Activated CD4-positive, alpha-beta T cell treated with anti-CD3 and anti-CD28 coated beads, Interleukin-2, amount 50 U/mL, for 1 hour (primary cell): ENCODE measurements at regions not wholly inside any gene's neighbourhood (a gene's known extent, or its start where the extent isn't known, plus 50 kb on each side); places are given as distances from the start of the nearest gene placed in this dataset.

ENCODE experiments used
- DNase-seq: peaks from one replicate; pipeline ENCODE4 v3.0.0-alpha.2; 2020

DNA sequence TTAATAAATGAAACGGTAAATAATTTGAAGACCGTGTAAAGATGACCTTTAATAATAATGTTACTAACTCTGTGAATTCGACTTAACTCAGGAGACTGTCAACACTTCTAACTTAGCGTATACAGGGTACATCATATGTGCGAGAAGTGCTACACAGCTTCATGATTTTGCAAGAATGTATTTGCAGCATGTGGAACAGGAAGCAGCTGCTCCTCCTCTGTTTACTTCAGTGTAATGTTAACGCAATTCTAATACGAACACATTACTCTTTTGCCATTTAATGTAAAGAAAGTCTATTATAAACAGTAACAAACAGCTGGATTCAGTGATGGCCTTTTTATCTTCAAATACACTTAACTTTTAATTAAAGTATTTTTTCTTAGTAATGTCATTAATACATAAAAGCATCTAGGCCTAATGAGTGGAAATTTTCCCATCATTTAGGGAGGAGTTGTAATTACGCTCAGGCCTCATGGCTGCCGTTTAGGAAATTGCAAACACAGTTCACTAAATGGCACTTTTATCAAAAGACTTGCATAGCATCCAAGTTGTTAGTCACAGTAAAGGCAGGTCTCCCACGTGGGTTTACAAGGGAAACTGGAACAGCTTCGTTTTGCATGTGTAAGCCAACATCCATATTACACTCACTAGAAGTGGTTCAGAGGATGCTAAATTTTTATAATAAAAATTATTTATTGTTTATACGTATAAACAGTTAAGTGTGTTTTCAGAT, 635.7 kb downstream of the FBXO15 start:
- no peak for DNase-seq

DNA sequence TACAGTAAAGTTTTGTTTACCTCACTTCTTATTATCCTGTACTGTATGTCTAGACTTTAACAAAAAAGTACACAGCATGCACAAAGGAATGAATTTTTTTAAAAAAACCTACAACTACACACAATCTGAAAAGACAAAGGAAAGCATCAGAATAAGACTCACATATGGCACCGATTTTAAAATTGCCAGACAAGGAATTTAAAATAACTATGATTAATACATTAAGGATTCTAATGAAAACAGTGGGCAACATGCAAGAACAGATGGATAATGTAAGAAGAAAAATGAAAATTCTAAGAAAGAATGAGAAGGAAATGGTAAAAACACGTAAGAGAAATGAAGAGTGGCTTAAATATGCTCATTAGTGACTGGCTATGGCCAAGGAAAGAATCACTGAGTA, 638.2 kb downstream of the FBXO15 start:
- DNase-seq = no peak

- DNase-seq = no peak
Measured at GRCh38 chr18:73503326-73503725, 635.5 kb upstream of the NETO1 start.

DNA sequence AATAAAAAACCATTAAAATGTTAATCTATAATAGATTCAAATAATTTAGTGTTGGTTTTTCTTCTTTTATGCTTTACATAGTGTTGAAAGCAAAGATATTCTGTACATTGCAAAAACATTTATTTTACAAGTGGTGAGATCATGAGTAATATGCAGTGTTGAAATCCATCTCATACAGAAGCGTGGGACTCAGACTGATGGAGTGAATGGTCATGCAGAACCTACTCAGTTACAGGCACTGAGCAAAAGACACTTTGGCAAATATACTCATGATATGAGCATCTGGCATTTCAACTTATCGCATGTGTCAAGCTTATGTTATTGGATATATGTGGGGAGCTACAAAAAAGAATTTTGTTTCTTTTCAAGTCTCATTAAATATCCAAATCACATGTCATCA, 620.2 kb upstream of the NETO1 start:
- no peak for DNase-seq

GRCh38 chr18:73485166-73485565, 617.4 kb upstream of the NETO1 start:
- no peak for DNase-seq

- DNase-seq = no peak
Measured at GRCh38 chr18:73482901-73483300, 615.1 kb upstream of the NETO1 start.

DNA sequence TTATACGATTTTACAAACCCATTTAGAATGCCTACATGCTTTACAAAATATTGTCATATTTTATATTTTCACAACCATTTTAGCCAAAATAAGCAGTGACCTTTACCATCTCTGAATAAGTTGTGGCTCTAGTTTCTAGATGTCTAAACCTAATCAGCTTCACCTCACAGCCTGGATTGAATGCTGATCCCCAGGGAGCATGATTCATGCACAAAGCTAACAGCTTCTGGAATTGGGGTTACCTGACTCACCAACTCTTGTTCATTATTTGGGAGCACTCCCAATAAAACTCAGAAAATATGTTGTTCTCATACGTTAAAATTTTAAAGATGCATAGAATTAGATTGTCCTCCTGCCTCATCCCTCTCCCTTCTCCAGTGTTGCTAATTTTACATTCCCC, 611.7 kb upstream of the NETO1 start:
- DNase-seq = no peak

DNA sequence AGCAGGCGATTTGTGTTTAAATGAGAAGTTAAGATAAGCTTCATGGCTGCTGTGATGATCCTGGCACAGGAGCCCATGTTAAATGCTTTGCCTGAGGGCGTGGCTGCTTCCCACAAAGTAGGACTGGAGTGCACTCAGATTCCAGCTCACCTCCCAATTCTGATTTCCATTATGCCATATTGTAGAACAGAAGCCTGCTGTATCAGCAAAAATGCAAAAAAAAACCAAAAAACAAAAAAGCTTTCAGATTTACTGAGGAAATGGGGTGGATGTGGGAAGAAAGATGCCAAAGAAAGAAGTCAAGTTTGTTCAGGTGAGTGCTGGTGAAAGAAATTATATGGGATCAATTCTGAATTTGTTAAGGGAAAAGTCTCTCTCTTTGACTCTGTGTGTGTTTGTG, 610.4 kb upstream of the NETO1 start:
- DNase-seq = no peak

- DNase-seq = no peak
Measured at GRCh38 chr18:73476031-73476430, 608.2 kb upstream of the NETO1 start.

- DNase-seq = no peak
Measured at GRCh38 chr18:73462092-73462491, 594.3 kb upstream of the NETO1 start.

GRCh38 chr18:73461780-73462059, 593.9 kb upstream of the NETO1 start:
- no peak for DNase-seq

- DNase-seq = no peak
Measured at GRCh38 chr18:73461038-73461779, 593.4 kb upstream of the NETO1 start.

DNA sequence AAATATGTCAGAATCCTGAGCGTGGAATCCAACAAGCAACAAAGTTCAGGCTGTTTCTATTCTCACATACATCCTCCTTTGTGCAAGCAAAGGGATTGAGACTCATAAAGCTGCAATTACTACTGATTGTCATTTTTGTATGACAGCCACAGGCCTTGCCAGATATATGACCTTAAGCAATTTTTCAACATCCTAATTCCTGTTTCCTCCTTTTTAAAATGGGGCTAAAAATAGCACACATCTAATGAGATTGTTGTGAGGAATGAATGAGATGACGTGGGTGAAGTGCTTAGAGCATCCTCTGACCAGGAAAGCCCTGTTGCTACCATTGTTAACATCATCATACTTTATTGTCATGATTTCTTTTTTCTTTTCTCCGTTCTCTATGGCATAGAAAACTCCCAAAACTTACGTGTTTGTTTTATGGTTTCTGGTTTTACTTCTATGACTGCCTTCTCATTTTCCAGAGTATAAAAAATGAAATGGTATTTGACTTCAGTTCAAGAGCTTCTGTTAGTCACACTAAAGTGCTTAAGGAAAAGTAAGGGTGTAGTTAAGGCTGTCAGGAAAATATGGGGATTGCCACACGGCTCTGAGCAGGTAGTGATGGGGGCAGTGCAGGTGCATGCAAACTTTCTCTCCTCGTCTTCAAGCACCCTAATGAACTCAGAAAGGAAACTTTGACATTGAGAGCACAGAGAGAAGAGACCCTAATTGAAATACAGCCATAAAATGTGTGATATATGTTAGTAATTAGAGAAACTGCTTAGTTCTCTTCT, 590.6 kb upstream of the NETO1 start:
- no peak for DNase-seq

GRCh38 chr18:73456643-73457042, 588.9 kb upstream of the NETO1 start:
- DNase-seq = no peak

- DNase-seq = no peak
Measured at GRCh38 chr18:73452866-73453265, 585.1 kb upstream of the NETO1 start.

DNA sequence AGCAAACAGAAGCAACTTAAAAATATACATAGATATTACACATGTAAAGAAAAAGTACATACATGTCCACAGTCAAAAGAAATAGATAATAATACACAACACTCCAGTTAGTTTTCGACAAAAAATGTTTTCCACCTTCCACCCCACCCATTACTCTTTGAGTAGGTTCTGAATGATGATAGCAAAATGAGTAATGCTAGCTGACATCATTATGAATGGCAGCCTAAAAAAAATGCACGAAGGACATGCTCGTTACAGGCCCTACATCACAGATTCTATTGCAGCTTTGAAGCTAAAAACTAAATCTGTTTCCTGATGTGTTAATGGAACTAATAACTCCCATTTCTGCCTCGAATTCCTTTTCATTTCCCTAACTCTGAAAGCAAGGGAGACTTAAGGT, 578.7 kb upstream of the NETO1 start:
- DNase-seq = no peak

DNA sequence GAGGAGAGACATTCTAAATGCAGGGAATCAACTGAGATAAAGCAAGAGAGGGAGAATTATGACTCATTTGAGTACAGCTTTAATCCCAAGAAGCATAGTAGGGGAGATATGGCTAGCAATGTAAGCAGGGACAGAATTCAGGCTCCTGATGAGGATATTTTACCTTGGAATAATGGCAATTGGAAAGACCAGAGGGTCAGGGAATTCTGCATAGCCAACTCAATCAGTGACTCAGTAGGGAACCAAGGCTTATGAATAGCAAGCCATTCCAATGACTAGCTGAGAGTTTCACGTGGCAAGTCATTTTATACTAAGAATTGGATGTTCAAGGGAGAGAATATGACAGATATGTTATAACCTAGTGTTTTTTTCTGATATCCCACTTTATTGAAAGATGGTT, 563.8 kb upstream of the NETO1 start:
- DNase-seq = no peak

DNA sequence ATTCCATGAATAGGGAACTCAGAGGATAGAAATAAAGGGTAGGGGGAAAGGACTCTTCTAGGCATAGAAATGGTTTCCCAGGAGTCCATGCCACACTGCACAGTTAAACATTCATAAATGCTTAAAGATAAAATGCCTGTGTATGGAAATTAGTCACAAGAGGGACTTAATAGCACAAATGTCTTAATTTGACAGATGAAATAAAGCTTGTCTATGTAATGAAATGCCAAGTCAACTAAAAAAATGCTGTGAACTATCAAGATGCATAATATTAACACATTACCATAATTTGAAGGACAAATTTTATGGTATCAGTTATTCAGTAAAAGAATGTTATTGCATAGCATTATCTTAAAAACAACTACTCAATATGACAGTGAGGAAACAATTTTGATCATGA, 553.2 kb upstream of the NETO1 start:
- no peak for DNase-seq

DNA sequence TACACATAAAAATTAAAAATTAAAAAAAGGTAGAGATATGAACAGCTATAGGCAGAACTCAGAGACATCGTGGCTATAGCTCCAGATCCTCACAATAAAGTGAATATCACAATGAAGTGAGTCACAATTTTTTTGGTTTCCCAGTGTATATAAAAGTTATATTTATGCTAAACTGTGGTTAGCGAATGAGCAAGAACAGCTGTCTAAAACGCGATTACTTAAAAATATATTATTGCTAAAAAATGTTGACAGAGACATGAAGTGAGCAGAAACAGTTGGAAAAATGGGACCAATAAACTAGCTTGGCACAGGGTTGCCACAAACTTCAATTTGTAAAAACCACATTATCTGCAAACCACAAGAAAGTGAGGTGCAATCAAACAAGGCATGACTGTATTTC, 551.7 kb upstream of the NETO1 start:
- no peak for DNase-seq

GRCh38 chr18:73414598-73414997, 546.8 kb upstream of the NETO1 start:
- DNase-seq = no peak

GRCh38 chr18:73414069-73414468, 546.3 kb upstream of the NETO1 start:
- no peak for DNase-seq

GRCh38 chr18:73409242-73409641, 541.5 kb upstream of the NETO1 start:
- no peak for DNase-seq

DNA sequence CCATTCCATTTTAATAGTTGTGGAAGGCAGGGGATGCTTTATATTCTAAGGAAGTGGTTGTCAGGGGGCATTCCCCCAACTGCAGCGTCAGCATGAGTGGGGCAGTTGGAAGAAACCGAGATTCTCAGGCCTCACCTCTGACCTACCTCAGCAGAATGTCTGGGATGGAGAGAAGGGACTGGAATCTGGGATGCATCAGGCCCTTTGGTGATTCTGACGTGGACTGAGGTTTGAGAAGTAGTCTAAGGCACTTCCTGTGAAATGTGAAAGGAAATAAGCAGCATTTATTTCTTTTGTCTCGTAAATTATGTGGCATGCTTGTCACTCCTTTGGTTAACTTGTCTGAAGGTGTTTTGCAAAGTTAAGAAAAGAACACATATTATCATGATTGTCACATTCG, 540.7 kb upstream of the NETO1 start:
- DNase-seq = no peak

DNA sequence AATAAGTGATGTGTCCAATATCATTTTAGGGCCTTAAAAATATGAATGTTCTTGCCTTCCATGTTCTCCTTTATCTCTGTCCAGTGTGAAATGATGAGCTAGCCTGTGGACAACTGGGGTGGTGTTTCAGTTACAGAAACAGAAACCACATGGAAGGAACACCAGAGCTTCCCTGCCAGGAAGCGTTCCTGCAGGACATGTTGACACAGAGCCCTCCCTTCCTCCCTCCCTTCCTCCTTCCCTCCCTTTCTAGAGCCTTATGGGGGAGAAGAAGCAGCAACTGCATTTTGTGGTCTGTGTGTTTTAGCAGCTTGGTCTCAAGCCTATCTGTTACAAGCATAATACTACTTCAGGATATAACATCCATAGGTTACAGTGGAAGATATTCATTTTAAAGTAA, 539.7 kb upstream of the NETO1 start:
- DNase-seq = no peak
